Vagina (tissue), 2 donors: ENCODE measurements at regions not wholly inside any gene's neighbourhood (a gene's known extent, or its start where the extent isn't known, plus 50 kb on each side); places are given as distances from the start of the nearest gene placed in this dataset.

Experiments used
- DNase-seq, 2 donors: peaks; one replicate each; pipeline ENCODE4 v3.0.0-alpha.2; 2017; ENCODE audit errors: extremely low spot score in 2 of 2
- H3K27ac ChIP-seq: fragments of 200-600 bp; sonication (generic); one replicate; pipeline ENCODE4 v1.5.1; 2019
- H3K27me3 ChIP-seq: fragments of 200-600 bp; sonication (generic); one replicate; pipeline ENCODE4 v1.5.1; 2019
- H3K36me3 ChIP-seq, 2 donors: fragments of 200-600 bp; sonication (generic); one replicate each; pipeline ENCODE4 v1.5.1; 2017 to 2019
- H3K4me1 ChIP-seq: fragments of 200-600 bp; sonication (generic); one replicate; pipeline ENCODE4 v1.5.1; 2019
- H3K4me3 ChIP-seq, 2 donors: fragments of 200-600 bp; sonication (generic); 1 replicate in 1 of 2; 2 replicates in 1 of 2; pipeline ENCODE4 v1.5.1; 2016 to 2019
- H3K9me3 ChIP-seq: fragments of 200-600 bp; sonication (generic); one replicate; pipeline ENCODE4 v1.5.1; 2019
- POLR2A ChIP-seq, 2 donors: fragments of 450-650 bp; IDR thresholded peaks; one replicate each; pipeline ENCODE4 v1.6.1; 2017; ENCODE audit warnings: antibody characterized with exemption in 2 of 2, mild to moderate bottlenecking in 2 of 2, moderate library complexity in 2 of 2
- POLR2AphosphoS5 ChIP-seq, 2 donors: sonication (generic); formaldehyde crosslinking; IDR thresholded peaks; one replicate each; pipeline ENCODE4 v1.9.0; 2017; ENCODE audit warnings: antibody characterized with exemption in 2 of 2, mild to moderate bottlenecking in 2 of 2, low read depth in 1 of 2; ENCODE audit not compliant: insufficient read depth in 1 of 2
- intact Hi-C: fragments of 100-400 bp; cut with DNase I; formaldehyde crosslinking; loops from one replicate; pipeline ENCODE4 v1.15.1; 2023
- TF ChIP-seq, protein P1 (sequence below), 3 experiments: fragments of 450-650 bp in 2 of 3; fragments of 200-600 bp in 1 of 3; sonication (generic) in 1 of 3; IDR thresholded peaks; one replicate each; pipeline ENCODE4 v1.5.1; 2017 to 2019; ENCODE audit warnings: antibody characterized with exemption in 3 of 3, mild to moderate bottlenecking in 2 of 3, moderate library complexity in 2 of 3

GRCh38 chrX:9345957-9346356, 118.9 kb upstream of the TBL1X start:
- no peak for DNase-seq
- TF ChIP-seq, protein P1, sequence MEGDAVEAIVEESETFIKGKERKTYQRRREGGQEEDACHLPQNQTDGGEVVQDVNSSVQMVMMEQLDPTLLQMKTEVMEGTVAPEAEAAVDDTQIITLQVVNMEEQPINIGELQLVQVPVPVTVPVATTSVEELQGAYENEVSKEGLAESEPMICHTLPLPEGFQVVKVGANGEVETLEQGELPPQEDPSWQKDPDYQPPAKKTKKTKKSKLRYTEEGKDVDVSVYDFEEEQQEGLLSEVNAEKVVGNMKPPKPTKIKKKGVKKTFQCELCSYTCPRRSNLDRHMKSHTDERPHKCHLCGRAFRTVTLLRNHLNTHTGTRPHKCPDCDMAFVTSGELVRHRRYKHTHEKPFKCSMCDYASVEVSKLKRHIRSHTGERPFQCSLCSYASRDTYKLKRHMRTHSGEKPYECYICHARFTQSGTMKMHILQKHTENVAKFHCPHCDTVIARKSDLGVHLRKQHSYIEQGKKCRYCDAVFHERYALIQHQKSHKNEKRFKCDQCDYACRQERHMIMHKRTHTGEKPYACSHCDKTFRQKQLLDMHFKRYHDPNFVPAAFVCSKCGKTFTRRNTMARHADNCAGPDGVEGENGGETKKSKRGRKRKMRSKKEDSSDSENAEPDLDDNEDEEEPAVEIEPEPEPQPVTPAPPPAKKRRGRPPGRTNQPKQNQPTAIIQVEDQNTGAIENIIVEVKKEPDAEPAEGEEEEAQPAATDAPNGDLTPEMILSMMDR (IDR thresholded peaks at IDR 0.05) = no peak
- TF ChIP-seq POLR2A (IDR thresholded peaks at IDR 0.05) (no peak), POLR2AphosphoS5 (IDR thresholded peaks at IDR 0.05; ENCODE audit: insufficient read depth in 1 of 2, low read depth in 1 of 2) (no peak)
- Histone ChIP-seq H3K27me3 (no peaks in the 10 kb centered on the region), H3K36me3 (no peaks in the 10 kb centered on the region), H3K4me3 (no peak overlapping the region), H3K4me1 (peaks cover 15% of the 10 kb centered on the region), H3K9me3 (no peaks in the 10 kb centered on the region), H3K27ac (no peak overlapping the region)
- intact Hi-C loops = no loop called here

DNA sequence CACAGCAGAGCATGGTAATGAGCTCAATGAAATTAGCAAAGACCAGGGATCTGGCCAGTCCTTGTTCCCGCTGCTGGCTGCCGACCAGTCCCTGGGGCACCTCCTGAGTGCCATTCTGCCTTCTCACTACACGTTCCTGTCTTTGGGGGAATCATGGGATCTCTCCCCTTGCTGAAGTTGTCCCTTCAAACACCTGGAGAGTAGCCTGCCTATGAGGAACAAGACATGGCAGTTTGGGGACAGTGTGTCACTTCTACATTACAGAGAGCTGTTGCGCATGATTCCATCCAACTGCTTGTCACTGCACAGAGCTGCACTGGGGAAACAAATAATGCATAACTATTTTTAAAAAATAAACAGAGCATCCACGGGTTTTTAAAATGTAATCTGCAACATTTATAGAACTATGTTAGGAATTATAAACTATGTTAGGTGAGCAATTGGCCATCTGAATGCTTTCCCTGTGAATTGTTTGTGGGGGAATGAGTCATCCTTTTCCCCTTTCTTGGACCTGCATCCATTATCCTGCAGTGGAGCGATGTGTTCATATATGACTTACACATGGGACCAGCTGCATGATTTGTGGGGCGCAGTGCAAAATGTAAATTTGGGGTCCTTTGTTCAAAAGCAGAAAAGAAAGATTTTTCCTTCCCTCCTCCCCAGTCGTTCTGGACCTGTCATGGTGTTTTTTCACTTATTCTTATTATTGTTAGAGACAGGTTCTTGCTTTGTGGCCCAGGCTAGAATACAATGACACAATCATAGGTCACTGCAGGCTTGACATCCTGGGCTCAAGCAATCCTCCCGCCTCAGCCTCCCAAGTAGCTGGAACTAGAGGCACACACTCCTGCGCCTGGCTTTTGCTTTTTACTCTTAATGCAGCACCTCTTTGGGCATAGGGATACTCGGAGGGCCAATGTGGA, 115.0 kb upstream of the TBL1X start:
- intact Hi-C loops = no loop called here
- H3K36me3 ChIP-seq = no peaks in the 10 kb centered on the region
- H3K9me3 ChIP-seq = no peaks in the 10 kb centered on the region
- no peak overlapping the region for H3K27ac ChIP-seq
- H3K27me3 ChIP-seq = no peaks in the 10 kb centered on the region
- TF ChIP-seq POLR2AphosphoS5 (IDR thresholded peaks at IDR 0.05; ENCODE audit: insufficient read depth in 1 of 2, low read depth in 1 of 2) = no peak
- TF ChIP-seq, protein P1 (IDR thresholded peaks at IDR 0.05) = no peak
- TF ChIP-seq POLR2A (IDR thresholded peaks at IDR 0.05) = no peak
- H3K4me3 ChIP-seq = no peak overlapping the region
- no peak for DNase-seq
- H3K4me1 ChIP-seq = no peaks in the 10 kb centered on the region

- Histone ChIP-seq H3K4me1 (no peaks in the 10 kb centered on the region), H3K9me3 (no peaks in the 10 kb centered on the region), H3K27me3 (no peaks in the 10 kb centered on the region), H3K36me3 (no peaks in the 10 kb centered on the region), H3K4me3 (no peak overlapping the region), H3K27ac (no peak overlapping the region)
- no peak for TF ChIP-seq POLR2AphosphoS5 (IDR thresholded peaks at IDR 0.05; ENCODE audit: insufficient read depth in 1 of 2, low read depth in 1 of 2)
- TF ChIP-seq POLR2A (IDR thresholded peaks at IDR 0.05) = no peak
- TF ChIP-seq, protein P1 (IDR thresholded peaks at IDR 0.05) = no peak
- DNase-seq = no peak
- intact Hi-C loops = no loop called here
Observed at GRCh38 chrX:9351126-9351525, 113.7 kb upstream of the TBL1X start.

GRCh38 chrX:9352243-9352642, 112.6 kb upstream of the TBL1X start:
- no peak overlapping the region for H3K4me3 ChIP-seq
- intact Hi-C loops = no loop called here
- TF ChIP-seq POLR2A (IDR thresholded peaks at IDR 0.05) (no peak), POLR2AphosphoS5 (IDR thresholded peaks at IDR 0.05; ENCODE audit: insufficient read depth in 1 of 2, low read depth in 1 of 2) (no peak)
- TF ChIP-seq, protein P1 (IDR thresholded peaks at IDR 0.05) = no peak
- no peak for DNase-seq
- H3K36me3 ChIP-seq = no peaks in the 10 kb centered on the region
- no peaks in the 10 kb centered on the region for H3K9me3 ChIP-seq
- no peaks in the 10 kb centered on the region for H3K4me1 ChIP-seq
- H3K27ac ChIP-seq = no peak overlapping the region
- H3K27me3 ChIP-seq = no peaks in the 10 kb centered on the region
